ENCODE measurements at regions not wholly inside any gene's neighbourhood (a gene's known extent, or its start where the extent isn't known, plus 50 kb on each side); places are given as distances from the start of the nearest gene placed in this dataset.

DNA sequence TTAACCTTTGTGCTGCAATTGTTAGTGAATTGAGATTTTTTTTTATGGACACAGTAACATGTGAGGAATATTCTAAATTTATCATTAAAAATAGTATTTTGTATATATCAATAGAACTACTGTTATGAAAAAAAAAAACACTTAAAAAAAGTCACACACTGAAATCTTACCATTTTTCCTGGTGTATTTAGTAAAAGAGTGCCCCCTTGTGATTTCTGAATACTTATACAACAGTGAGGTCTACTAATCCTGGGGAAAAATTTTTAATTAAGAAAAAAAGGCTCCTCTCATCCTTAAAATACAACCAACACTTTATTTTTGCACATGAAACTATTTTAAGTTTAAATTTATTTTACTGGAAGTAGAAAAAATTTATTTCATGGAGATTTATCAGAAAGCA lies 56.4 kb upstream of the SPOCK3 start:
- H3K4me3 ChIP-seq (ENCODE audit: low read depth, low read length) = no peak overlapping the region
- H3K9ac ChIP-seq (ENCODE audit: low read length) = no peak overlapping the region
- no peaks in the 10 kb centered on the region for H3K36me3 ChIP-seq (ENCODE audit: control insufficient read depth, insufficient read depth, low read length)
- H3K9me3 ChIP-seq (ENCODE audit: control insufficient read depth, insufficient read depth, low read depth, low read length) = no peaks in the 10 kb centered on the region
- no peak overlapping the region for H3K27ac ChIP-seq (ENCODE audit: low read depth, low read length)
- peaks cover 4% of the 10 kb centered on the region; the same call in 1 of the 2 replicates for H3K4me1 ChIP-seq (ENCODE audit: control insufficient read depth, insufficient read depth, low read length)
- H3K27me3 ChIP-seq (ENCODE audit: control insufficient read depth, insufficient read depth, low read length) = no peaks in the 10 kb centered on the region

DNA sequence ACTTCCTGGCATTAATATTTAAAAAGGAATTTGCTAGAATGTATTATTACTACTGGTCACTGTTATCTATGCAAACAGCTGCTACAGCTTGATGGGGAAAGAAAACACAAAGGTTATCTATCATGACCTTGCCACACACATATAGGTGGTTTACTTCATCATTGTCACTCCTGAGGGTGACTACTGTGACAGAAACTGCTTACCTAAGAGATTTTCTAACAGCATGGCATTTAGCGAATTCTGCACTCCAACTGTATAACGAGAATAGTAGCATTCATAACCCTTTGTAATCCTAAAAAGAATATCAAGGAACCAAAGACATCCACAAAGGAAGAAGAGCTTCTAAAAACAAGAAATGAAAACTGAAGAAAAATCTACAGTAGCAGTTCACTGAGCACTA lies 74.6 kb upstream of the SPOCK3 start:
- no peaks in the 10 kb centered on the region for H3K27me3 ChIP-seq (ENCODE audit: control insufficient read depth, insufficient read depth, low read length)

DNA sequence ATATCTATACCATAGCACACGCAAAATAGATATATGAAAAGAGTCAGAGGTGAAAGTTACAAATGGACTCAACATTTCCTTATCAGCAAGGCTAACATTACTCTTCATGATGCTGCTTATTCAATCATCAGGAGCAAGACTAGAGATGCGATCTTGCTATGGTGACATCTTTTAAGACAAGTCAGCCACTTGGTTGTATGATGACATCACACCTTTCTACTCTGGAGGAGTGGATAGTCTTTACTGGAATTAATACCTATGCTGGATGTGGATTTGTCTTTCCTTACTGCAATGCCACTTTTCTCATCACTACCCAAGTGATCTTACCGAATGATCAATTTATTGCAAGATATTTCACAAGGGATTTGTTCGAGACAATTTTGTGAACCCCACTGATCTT lies 87.0 kb upstream of the SPOCK3 start:
- Histone ChIP-seq H3K9ac (ENCODE audit: low read length) (no peak overlapping the region), H3K4me3 (ENCODE audit: low read depth, low read length) (no peak overlapping the region), H3K27ac (ENCODE audit: low read depth, low read length) (no peak overlapping the region), H3K4me1 (ENCODE audit: control insufficient read depth, insufficient read depth, low read length) (no peaks in the 10 kb centered on the region), H3K36me3 (ENCODE audit: control insufficient read depth, insufficient read depth, low read length) (no peaks in the 10 kb centered on the region), H3K9me3 (ENCODE audit: control insufficient read depth, insufficient read depth, low read depth, low read length) (no peaks in the 10 kb centered on the region), H3K27me3 (ENCODE audit: control insufficient read depth, insufficient read depth, low read length) (no peaks in the 10 kb centered on the region)

More for the DNA sequence above, 74.6 kb upstream of the SPOCK3 start:
- H3K4me3 ChIP-seq (ENCODE audit: low read depth, low read length) = no peak overlapping the region
- H3K4me1 ChIP-seq (ENCODE audit: control insufficient read depth, insufficient read depth, low read length) = no peaks in the 10 kb centered on the region
- H3K27ac ChIP-seq (ENCODE audit: low read depth, low read length) = no peak overlapping the region
- no peak overlapping the region for H3K9ac ChIP-seq (ENCODE audit: low read length)
- no peaks in the 10 kb centered on the region for H3K9me3 ChIP-seq (ENCODE audit: control insufficient read depth, insufficient read depth, low read depth, low read length)
- H3K36me3 ChIP-seq (ENCODE audit: control insufficient read depth, insufficient read depth, low read length) = no peaks in the 10 kb centered on the region

DNA sequence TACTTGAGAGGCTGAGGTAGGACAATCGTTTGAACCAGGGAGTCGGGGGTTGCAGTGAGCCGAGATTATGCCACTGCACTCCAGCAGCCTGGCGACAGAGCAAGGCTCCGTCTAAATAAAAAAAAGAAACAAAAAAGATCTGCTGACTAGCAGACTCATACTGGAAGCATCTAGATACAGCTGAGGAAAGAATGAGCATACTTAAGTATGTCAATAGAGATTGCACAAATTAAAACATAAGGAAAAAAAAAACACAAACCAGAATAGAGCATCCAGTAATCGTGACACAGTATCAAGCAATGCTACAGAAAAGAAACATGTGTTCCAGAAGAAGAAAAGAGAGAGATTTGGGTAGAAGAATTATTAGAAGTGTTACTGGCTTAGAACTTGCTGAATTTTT lies 105.5 kb upstream of the SPOCK3 start:
- no peaks in the 10 kb centered on the region for H3K36me3 ChIP-seq (ENCODE audit: control insufficient read depth, insufficient read depth, low read length)
- H3K4me3 ChIP-seq (ENCODE audit: low read depth, low read length) = no peak overlapping the region
- no peaks in the 10 kb centered on the region for H3K27me3 ChIP-seq (ENCODE audit: control insufficient read depth, insufficient read depth, low read length)
- H3K9ac ChIP-seq (ENCODE audit: low read length) = no peak overlapping the region
- H3K9me3 ChIP-seq (ENCODE audit: control insufficient read depth, insufficient read depth, low read depth, low read length) = no peaks in the 10 kb centered on the region
- no peak overlapping the region for H3K27ac ChIP-seq (ENCODE audit: low read depth, low read length)
- no peaks in the 10 kb centered on the region for H3K4me1 ChIP-seq (ENCODE audit: control insufficient read depth, insufficient read depth, low read length)

DNA sequence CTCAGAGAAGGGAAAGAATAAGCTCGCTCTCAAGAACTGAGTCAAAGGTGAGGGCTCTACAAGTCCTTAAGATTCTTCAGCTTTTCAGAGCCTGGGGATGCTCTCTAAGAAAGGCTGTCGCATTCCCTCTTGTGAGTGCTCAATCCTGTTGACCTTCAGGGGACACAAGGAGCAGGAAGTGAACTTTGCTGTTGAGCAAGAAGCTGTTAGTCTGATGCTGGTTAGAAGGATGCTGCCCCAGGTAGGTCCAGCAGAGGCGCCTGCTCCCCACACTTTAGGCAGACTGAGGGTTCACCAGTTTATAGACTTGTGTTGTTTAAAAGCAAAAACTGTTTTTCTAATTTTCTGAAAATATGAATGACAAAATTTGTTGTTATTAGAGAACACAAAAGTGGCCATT lies 125.4 kb upstream of the SPOCK3 start:
- H3K9ac ChIP-seq (ENCODE audit: low read length) = no peak overlapping the region

DNA sequence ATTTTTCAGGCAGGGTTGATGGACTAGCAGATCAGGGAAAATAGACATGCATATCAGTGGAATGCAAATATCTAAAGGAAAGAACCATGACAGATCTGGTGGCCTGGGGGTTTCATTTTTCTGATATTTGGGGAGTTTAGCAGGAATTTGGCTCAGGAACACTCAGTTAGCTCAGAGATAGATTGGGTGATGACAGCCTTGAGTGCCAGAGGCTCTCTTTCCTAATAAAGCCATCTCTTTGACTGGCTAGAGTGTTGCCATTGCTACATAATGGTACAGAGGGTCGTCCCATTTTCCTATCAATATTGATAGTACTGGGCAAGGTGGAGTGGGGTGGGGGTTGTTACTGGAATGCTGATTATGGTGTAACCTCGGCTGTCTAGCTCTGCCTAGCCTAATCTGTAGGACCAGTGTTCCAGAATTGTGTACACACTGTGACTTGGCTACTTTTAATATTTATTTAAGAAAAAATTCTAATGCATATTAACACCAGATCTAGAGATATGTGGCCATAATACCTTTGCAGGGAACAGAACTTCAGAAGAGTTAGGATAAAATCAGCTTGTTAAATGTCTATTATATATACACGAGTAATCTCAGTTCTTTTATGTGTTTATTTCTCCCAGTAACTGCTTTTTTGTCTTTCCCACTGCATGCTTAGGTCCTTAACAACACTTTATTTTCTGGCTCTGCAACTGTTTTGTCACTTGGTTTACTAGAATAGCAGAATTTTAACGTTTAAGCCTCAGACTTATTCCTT lies 145.0 kb upstream of the SPOCK3 start:
- no peaks in the 10 kb centered on the region for H3K9me3 ChIP-seq (ENCODE audit: control insufficient read depth, insufficient read depth, low read depth, low read length)
- H3K4me3 ChIP-seq (ENCODE audit: low read depth, low read length) = no peak overlapping the region
- no peak overlapping the region for H3K9ac ChIP-seq (ENCODE audit: low read length)
- H3K36me3 ChIP-seq (ENCODE audit: control insufficient read depth, insufficient read depth, low read length) = no peaks in the 10 kb centered on the region
- no peak overlapping the region for H3K27ac ChIP-seq (ENCODE audit: low read depth, low read length)
- H3K4me1 ChIP-seq (ENCODE audit: control insufficient read depth, insufficient read depth, low read length) = no peaks in the 10 kb centered on the region
- no peaks in the 10 kb centered on the region for H3K27me3 ChIP-seq (ENCODE audit: control insufficient read depth, insufficient read depth, low read length)

More for the DNA sequence above, 125.4 kb upstream of the SPOCK3 start:
- no peaks in the 10 kb centered on the region for H3K36me3 ChIP-seq (ENCODE audit: control insufficient read depth, insufficient read depth, low read length)
- no peak overlapping the region for H3K27ac ChIP-seq (ENCODE audit: low read depth, low read length)
- no peaks in the 10 kb centered on the region for H3K27me3 ChIP-seq (ENCODE audit: control insufficient read depth, insufficient read depth, low read length)
- no peak overlapping the region for H3K4me3 ChIP-seq (ENCODE audit: low read depth, low read length)
- H3K4me1 ChIP-seq (ENCODE audit: control insufficient read depth, insufficient read depth, low read length) = no peaks in the 10 kb centered on the region
- H3K9me3 ChIP-seq (ENCODE audit: control insufficient read depth, insufficient read depth, low read depth, low read length) = no peaks in the 10 kb centered on the region

DNA sequence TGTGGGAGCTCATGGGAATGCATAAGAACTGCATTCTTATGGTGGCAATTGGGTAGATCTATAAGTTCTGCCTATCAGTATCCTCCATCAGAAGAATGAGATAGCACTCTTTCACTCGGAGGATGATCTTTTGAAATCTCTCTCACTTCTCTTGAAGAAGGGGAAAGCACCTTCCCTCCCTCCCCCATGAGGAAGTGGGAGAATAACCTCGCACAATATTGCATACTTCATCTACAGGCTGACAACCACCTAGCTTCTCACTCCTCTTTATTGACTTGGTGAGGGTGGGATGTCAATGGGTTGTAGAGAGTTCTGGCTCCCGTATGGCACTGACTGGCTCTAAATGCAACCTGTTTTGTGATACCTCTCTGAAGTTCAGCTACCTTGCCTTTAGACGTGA lies 146.7 kb upstream of the SPOCK3 start:
- H3K4me3 ChIP-seq (ENCODE audit: low read depth, low read length) = no peak overlapping the region

DNA sequence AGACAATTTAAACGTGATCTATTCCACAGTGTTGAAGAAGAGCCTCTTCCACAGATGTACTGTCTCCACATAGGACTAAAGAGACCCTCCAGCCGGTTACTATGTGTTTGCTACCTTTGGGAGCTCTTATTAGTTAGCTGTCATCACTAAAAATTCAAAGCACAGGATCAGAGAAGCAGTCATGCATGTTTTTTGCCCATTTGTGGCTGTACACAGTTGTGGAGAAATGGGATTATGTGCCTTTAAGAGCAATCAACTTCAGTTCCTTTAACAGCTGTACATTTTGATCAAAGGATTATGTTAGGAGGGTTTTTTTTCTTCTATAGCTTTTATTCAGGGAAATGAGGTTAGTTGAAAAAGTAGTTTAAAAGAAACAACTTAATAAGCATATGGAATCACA lies 149.0 kb upstream of the SPOCK3 start:
- Histone ChIP-seq H3K9ac (ENCODE audit: low read length) (no peak overlapping the region), H3K36me3 (ENCODE audit: control insufficient read depth, insufficient read depth, low read length) (no peaks in the 10 kb centered on the region), H3K4me1 (ENCODE audit: control insufficient read depth, insufficient read depth, low read length) (no peaks in the 10 kb centered on the region), H3K9me3 (ENCODE audit: control insufficient read depth, insufficient read depth, low read depth, low read length) (no peaks in the 10 kb centered on the region), H3K4me3 (ENCODE audit: low read depth, low read length) (no peak overlapping the region), H3K27me3 (ENCODE audit: control insufficient read depth, insufficient read depth, low read length) (no peaks in the 10 kb centered on the region), H3K27ac (ENCODE audit: low read depth, low read length) (no peak overlapping the region)

More for the DNA sequence above, 146.7 kb upstream of the SPOCK3 start:
- Histone ChIP-seq H3K27me3 (ENCODE audit: control insufficient read depth, insufficient read depth, low read length) (no peaks in the 10 kb centered on the region), H3K9ac (ENCODE audit: low read length) (no peak overlapping the region), H3K36me3 (ENCODE audit: control insufficient read depth, insufficient read depth, low read length) (no peaks in the 10 kb centered on the region), H3K27ac (ENCODE audit: low read depth, low read length) (no peak overlapping the region), H3K4me1 (ENCODE audit: control insufficient read depth, insufficient read depth, low read length) (no peaks in the 10 kb centered on the region), H3K9me3 (ENCODE audit: control insufficient read depth, insufficient read depth, low read depth, low read length) (no peaks in the 10 kb centered on the region)

DNA sequence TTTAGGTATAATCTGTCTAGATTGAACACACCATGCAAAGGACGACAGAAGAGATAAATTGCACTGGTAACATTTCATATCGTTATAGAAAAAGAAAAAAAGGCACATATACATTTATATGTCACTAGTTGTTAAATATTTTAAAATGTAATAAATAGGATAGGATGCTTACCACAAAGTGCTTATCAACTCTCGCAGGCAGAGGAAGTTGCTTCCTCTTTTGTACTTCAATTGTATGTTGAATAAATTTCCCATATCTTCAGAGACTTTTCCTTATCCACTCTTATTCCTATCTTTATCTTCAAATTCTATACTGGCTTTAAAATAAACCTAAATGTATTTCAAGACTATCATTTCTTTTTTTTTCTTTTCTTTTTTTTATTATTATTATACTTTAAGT lies 163.3 kb upstream of the SPOCK3 start:
- no peaks in the 10 kb centered on the region for H3K36me3 ChIP-seq (ENCODE audit: control insufficient read depth, insufficient read depth, low read length)
- H3K27ac ChIP-seq (ENCODE audit: low read depth, low read length) = no peak overlapping the region
- no peak overlapping the region for H3K4me3 ChIP-seq (ENCODE audit: low read depth, low read length)
- H3K27me3 ChIP-seq (ENCODE audit: control insufficient read depth, insufficient read depth, low read length) = no peaks in the 10 kb centered on the region
- no peaks in the 10 kb centered on the region for H3K9me3 ChIP-seq (ENCODE audit: control insufficient read depth, insufficient read depth, low read depth, low read length)
- H3K9ac ChIP-seq (ENCODE audit: low read length) = no peak overlapping the region
- H3K4me1 ChIP-seq (ENCODE audit: control insufficient read depth, insufficient read depth, low read length) = no peaks in the 10 kb centered on the region

DNA sequence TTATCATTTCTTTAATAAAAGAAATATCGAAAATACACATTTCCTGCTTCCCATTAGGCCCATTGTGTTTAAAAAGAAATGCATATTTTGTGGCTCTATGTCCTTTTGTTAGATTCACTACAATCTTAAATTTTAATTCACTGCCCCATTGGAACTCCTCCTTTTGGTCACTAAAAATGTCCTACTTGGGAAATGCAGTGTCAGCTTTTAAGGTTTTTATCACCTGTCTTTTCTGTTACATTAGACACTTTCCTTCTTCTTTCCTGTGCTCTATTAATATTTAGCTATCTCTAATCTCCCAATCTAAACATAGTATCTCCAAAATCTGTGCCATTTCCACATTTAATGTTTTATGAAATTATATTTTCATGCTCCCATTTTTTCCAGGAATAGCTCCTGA lies 164.9 kb upstream of the SPOCK3 start:
- Histone ChIP-seq H3K36me3 (ENCODE audit: control insufficient read depth, insufficient read depth, low read length) (no peaks in the 10 kb centered on the region), H3K27me3 (ENCODE audit: control insufficient read depth, insufficient read depth, low read length) (no peaks in the 10 kb centered on the region), H3K27ac (ENCODE audit: low read depth, low read length) (no peak overlapping the region), H3K9me3 (ENCODE audit: control insufficient read depth, insufficient read depth, low read depth, low read length) (no peaks in the 10 kb centered on the region), H3K4me1 (ENCODE audit: control insufficient read depth, insufficient read depth, low read length) (no peaks in the 10 kb centered on the region), H3K4me3 (ENCODE audit: low read depth, low read length) (no peak overlapping the region), H3K9ac (ENCODE audit: low read length) (no peak overlapping the region)

DNA sequence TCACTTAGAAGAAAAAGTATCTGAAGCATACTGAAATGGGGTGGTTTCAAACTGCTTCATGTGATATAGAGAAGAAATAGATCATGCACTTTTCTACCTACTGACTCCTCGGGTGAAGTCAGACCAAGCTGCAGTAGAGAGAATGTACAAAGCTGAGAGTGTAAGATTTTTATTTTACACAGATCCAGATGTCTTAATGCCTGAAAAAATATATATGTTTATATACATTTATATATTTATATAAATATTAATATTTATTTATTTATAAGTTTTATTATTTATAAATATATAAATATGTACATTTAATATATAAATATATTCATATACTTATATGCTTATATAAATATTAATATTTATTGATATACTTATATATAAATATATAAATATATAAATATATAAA lies 171.9 kb upstream of the SPOCK3 start:
- no peaks in the 10 kb centered on the region for H3K4me1 ChIP-seq (ENCODE audit: control insufficient read depth, insufficient read depth, low read length)
- no peaks in the 10 kb centered on the region for H3K9me3 ChIP-seq (ENCODE audit: control insufficient read depth, insufficient read depth, low read depth, low read length)
- H3K4me3 ChIP-seq (ENCODE audit: low read depth, low read length) = no peak overlapping the region
- H3K36me3 ChIP-seq (ENCODE audit: control insufficient read depth, insufficient read depth, low read length) = no peaks in the 10 kb centered on the region
- H3K27ac ChIP-seq (ENCODE audit: low read depth, low read length) = no peak overlapping the region
- H3K27me3 ChIP-seq (ENCODE audit: control insufficient read depth, insufficient read depth, low read length) = no peaks in the 10 kb centered on the region
- no peak overlapping the region for H3K9ac ChIP-seq (ENCODE audit: low read length)

Data from HUES6 (cell line).